KG1 (cell line): ENCODE measurements at regions not wholly inside any gene's neighbourhood (a gene's known extent, or its start where the extent isn't known, plus 50 kb on each side); places are given as distances from the start of the nearest gene placed in this dataset.

Experiments used
- DNase-seq: peaks from one replicate; lab custom pipeline; 2025; lab: John Stamatoyannopoulos, UW

GRCh38 chr2:18378020-18378653, 182.3 kb downstream of the RDH14 start:
- peak; percentile 2 for DNase-seq

GRCh38 chr2:18376936-18377335, 183.5 kb downstream of the RDH14 start:
- no peak for DNase-seq

GRCh38 chr2:18373664-18374063, 186.8 kb downstream of the RDH14 start:
- DNase-seq, result no peak

DNA sequence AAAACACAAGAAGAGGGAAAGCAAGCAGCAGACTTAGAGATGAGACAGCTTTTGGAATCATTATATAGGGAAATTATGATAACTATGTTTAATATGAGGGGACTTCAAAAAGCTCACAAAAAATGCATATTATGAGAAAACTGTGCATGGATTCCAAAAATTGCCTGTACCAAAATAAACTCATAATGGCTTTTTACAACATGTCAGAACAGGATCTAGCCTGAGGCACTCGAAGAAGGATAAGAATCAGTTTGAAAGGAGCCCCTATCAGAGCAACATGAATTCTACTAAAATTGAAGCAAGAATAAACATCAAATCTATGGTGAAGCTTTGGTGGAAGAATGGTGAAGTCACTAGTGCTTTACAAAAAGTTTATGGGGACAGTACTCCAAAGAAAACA, 187.4 kb downstream of the RDH14 start:
- DNase-seq, result no peak

DNA sequence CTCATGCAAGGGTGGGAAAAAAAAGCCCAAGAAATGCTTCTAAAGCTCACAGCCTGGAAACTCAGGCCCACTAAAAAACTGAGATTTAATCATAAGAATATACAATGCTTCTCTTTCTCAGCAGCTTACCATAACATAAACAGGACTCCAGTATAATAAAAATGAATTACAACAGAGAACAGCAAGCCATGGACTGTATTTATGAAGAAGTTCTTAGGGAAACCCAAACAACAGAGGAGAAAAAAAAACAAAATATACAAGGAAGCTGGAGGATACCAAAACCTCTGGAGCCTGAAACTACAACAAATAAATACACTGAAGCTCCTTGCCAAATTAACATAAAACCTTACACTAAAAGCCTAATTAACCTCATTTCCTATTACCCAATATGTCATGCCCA, 187.8 kb downstream of the RDH14 start:
- DNase-seq, result no peak

GRCh38 chr2:18369760-18370159, 190.7 kb downstream of the RDH14 start:
- DNase-seq, result no peak

DNA sequence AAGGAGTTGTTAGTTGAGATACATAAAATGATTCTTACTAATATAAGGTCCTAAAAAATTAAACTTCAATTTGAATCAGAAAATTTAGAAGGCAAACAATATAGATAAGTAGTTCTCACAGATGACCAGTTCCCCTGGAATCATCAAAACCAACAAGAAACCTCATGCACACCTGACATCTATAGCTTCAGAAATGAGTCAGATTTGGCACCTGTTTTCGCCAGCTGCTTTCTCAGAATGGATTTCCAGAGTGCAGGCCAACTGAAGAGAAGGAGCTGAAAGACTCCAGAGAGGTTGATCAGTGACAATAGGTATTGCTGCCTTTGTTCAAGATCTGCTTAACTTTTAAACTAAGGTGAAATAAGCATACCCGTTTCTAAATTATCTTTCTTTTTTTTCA, 192.4 kb downstream of the RDH14 start:
- no peak for DNase-seq

GRCh38 chr2:18365342-18365741, 195.1 kb downstream of the RDH14 start:
- DNase-seq, result no peak

- no peak for DNase-seq
Observed at GRCh38 chr2:18363348-18363747, 197.1 kb downstream of the RDH14 start.

DNA sequence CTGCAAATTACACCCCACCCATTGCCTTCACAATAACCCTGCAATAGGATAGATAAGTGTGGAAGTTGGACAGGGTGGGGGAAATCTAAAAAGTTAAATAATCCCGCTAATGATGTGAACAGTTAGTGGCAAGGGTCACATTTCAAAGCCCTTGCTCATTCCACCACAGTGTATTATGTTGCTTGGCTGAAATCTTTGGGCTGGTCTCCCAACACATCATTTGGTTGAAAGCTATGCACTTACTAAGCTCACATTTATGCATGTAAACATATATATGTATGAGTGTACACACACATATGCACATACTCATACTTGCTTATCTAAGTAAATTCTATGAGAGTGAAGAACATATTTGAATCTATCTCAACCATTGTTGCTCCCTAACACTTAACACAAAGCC, 197.8 kb downstream of the RDH14 start:
- DNase-seq, result no peak

- no peak for DNase-seq
Observed at GRCh38 chr2:18357537-18357936, 202.9 kb downstream of the RDH14 start.

DNA sequence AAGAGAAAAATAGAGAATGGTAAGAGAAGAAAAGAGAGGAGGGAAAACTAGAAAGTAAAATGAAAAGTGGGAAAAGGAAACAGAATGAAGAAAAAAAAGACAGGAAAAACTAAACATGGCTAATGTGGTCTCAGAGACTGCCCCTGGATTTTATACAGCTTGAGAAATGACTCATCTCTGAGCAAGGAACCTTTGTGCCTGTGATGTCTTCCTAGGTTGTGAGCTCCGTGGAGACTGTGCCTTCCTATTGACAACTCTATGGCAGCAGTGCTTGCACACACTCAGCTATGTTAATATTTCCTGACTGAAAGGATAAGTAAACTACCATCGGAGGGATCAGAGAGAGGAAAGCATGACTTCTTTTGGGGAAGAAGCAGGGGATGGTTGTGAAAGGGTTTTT, 203.8 kb downstream of the RDH14 start:
- DNase-seq, result no peak

DNA sequence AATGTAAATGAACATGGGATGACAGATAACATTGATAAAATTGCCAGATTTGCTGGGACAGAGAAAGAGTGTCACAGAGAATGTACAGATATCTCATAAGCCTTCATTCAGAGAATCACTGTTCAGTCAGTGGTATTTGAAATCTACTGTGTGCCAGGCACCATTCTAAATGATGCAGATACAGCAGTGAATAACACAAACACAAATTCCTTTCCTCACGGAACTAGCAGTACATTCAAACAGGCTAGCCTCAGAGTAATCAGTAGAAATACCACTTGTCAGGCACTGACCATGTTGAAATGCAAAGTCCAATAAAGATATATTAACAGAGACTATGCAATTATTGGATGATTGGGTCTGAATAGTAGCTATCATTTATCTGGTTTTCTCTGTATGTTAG, 211.0 kb downstream of the RDH14 start:
- DNase-seq, result no peak

DNA sequence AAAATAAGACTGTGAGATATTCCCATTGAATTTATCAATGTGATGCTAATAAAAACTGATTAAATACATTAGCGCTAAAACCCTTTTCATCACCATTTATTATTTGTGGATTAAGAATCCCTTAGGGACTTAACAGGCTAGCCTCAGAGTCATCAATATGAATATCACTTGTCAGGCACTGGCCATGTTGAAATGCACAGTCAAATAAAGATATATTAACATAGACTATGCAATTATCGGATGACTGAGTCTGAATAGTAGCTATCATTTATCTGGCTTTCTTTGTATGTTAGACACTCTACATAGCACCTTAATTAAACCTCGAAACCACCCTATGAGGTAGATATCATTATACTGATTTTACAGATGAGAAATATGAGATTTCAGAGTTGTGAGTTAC, 213.6 kb downstream of the RDH14 start:
- no peak for DNase-seq

GRCh38 chr2:18346344-18346743, 214.1 kb downstream of the RDH14 start:
- no peak for DNase-seq

DNA sequence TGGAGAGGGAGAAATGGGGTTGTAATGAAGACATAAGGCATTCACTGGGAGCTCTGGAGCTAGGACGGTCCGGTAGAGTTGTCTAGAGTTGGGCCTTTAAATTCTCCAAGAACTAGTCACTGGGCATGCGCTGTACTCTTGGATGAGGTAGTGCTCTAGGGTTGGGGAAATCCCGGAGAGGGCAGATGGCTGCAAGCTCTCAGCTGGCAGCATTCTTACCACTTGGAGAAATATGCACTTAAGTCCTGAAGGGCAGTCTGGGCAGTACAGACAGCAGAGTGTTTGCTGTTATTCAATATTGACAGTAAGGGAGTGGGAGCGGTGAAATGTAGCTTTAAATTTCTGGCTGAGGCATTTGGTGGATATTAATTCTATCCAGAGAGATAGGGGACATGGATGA, 214.6 kb downstream of the RDH14 start:
- DNase-seq, result no peak

DNA sequence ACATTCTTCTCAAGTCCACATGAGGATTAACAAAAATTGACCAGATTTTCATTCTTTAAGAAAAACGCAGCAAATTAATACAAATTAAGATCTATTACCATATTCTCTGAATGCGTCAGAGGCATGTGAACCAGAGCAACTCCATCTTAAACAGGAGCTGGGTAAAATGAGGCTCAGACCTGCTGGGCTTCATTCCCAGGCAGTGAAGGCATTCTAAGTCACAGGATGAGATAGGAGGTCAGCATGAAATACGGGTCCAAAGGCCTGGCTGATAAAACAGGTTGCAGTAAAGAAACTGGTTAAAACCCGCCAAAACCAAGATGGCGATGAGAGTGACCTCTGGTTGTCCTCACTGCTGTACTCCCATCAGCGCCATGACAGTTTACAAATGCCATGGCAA, 217.6 kb downstream of the RDH14 start:
- no peak for DNase-seq

DNA sequence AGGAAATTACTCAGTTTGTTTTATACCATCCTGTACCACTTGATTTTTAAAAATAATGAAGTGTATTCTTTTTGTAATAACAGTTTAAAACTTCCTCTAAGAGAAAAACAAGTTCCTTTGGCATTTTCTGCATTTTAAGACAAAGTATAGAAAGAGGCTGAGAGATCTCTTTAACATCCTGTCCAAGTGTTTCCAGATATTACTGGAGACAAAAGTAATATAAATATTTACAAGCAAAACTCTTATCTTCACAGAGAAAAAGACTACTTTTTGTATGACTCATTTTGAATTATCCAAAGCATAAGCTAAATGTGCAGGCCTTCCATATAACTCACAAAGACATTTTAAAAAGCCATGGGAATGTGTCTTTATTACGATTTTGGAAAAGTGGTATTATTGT, 221.1 kb downstream of the RDH14 start:
- no peak for DNase-seq

DNA sequence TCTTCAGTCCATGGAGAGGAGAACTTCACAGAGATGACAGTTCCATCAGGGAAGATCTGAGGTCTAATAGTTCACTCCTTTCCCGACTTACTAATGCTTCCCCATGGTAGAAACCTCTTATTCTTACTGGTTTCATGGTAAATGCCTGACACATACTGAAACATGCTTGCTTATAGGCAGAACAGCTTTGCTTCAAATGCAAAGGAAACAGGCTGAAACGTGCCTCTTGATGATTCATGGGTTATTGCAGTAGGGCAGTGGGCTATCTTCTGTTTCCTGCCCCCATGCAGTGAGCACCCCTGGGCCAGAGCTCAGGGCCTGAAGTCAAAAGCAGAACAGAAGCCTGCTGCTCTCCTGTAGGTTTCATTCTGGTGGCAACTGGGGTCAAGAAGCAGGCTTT, 223.5 kb downstream of the RDH14 start:
- no peak for DNase-seq

DNA sequence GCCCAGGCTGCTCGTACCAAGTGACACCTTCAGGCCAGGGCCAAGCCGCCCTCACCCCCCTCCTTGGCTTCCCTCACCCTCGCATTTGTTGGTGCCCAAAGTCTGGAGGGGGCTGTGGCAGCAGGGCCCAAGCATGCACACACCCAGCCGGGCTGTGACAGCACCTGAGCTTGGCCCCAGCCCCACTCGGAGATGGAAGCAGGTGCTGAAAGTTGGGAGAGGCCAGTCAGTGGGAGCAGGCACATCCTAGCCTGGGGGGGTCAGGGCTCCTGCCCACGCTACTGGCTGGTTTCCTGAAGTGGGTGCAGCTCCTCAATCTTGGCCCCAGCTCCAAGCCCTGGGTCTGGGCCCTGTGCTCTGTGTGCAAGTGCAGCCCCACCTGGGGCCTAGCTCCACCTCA, 228.0 kb downstream of the RDH14 start:
- DNase-seq, result no peak

DNA sequence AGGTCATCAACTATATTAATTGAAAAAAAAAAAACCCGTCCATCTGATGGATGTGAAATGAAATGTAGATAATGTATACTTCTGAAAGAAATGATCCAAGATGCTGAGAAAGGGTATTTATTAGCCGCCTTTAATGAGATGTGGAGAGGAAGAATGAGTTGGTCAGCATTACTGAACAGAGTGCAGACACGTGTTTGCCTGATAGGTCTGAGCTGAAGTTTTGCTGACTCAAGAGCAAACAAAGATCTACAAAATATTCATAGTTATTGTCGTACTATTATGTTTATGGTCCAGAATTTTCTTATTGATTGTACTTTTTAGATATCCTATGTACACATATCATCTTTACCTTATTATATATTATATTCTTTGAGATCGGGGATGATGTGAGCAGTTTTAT, 235.3 kb downstream of the RDH14 start:
- no peak for DNase-seq

DNA sequence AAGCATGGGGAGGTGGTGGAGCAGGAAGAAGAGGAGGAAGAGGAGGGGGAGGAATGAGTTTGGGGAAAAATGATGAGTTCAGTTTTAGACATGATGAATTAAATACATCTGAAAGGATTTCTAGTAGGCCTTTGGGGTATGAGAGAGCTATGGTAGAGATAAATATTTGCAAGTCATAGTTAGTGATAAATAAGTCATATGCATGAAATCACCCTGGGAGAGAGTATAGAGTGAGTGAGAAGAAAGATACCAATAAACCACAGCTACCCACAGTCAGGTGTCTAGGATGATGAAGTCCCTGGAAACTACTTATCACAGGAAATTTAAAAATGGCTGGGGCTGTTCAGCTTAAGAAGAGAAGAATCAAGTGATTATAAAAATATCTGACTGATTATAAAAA, 240.5 kb downstream of the RDH14 start:
- no peak for DNase-seq

DNA sequence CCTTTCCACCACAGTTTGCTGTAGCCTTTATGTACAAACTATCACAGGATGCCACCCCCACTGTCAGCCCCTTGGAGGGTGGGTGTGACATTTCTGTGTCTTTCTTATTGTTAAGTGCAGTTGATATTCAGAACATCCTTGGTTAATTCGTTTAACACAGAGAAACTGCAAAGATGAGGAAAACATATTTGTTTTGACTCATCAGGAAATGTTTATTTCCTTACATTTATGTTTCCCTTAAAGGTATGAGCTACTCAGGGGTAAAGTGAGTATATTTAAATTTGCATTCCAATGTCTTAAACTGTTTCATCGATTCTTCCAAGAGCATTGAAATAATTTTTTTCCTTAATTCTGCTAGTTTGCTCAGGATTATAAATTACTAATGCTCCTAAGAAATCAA, 243.4 kb downstream of the RDH14 start:
- DNase-seq, result no peak

DNA sequence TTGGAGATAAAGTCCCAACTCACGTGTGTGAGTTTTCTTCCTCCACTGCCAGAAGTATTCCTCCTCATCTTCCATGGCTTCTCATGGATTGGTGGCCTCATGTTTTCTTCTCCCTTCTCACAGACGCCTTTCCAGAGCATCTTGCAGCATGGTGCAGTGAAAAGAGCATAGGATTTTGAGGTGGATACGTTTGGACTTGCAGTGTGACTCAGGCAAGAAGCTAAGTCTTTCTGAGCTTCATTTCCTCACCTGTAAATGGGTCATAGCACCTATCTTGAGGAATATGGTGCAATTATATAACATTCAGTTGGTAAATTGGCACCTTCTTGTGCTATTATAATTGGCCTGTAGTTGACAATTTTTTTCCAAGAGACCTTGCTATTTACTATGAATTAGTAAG, 247.6 kb downstream of the RDH14 start:
- DNase-seq, result no peak
